ENCODE measurements at regions not wholly inside any gene's neighbourhood (a gene's known extent, or its start where the extent isn't known, plus 50 kb on each side); places are given as distances from the start of the nearest gene placed in this dataset.

DNA sequence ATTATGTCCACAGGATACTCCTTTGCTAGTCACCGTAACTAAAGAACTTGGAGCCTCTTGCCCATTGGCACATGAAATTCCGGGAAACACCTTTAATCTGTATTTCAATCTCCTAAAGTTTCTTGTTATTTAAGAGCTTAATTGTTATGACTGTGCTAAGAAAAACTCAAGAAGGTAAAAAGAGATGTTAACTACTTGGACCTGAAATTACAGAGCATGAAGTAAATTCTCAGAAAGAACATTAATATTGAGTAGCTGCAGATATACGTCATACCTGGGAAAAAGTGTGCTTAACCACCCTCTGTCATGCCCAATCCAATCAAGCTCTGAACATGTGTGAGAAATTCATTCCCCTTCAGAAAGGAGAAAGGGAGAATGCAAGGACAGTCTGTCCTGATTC lies 394.9 kb upstream of the PTGER4 start:
- H3K4me3 ChIP-seq (replicated peaks in 1 of 2; ENCODE audit: low read depth in 2 of 2, low read length in 2 of 2), result no peak overlapping the region
- DNase-seq (ENCODE audit: low read depth in 2 of 2), result no peak
- TF ChIP-seq, protein P1, sequence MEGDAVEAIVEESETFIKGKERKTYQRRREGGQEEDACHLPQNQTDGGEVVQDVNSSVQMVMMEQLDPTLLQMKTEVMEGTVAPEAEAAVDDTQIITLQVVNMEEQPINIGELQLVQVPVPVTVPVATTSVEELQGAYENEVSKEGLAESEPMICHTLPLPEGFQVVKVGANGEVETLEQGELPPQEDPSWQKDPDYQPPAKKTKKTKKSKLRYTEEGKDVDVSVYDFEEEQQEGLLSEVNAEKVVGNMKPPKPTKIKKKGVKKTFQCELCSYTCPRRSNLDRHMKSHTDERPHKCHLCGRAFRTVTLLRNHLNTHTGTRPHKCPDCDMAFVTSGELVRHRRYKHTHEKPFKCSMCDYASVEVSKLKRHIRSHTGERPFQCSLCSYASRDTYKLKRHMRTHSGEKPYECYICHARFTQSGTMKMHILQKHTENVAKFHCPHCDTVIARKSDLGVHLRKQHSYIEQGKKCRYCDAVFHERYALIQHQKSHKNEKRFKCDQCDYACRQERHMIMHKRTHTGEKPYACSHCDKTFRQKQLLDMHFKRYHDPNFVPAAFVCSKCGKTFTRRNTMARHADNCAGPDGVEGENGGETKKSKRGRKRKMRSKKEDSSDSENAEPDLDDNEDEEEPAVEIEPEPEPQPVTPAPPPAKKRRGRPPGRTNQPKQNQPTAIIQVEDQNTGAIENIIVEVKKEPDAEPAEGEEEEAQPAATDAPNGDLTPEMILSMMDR (IDR thresholded peaks at IDR 0.05; ENCODE audit: low read depth, low read length), result no peak

DNA sequence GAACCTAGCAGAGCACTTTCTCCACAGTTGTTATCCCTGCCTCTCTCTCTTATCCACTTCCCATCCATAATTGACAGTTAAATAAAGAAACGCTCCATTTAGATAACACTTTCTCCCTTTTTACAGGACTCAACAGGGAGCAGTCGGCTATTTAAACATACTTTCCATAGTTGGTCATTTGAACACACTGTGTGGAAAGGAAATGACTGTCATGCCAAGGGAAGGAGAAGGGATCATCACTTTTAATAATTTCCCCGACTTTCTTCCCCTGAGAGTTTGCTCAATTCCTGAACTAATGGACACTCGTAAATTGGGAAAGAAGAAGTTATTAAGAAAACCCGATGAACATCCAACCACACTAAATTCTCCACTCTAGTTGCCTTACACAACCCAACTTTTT lies 400.8 kb upstream of the PTGER4 start:
- TF ChIP-seq, protein P1 (IDR thresholded peaks at IDR 0.05; ENCODE audit: low read depth, low read length), result no peak
- H3K4me3 ChIP-seq (replicated peaks in 1 of 2; ENCODE audit: low read depth in 2 of 2, low read length in 2 of 2), result no peak overlapping the region
- peak in 1 of 2 donors; percentile 9 for DNase-seq (ENCODE audit: low read depth in 2 of 2)

DNA sequence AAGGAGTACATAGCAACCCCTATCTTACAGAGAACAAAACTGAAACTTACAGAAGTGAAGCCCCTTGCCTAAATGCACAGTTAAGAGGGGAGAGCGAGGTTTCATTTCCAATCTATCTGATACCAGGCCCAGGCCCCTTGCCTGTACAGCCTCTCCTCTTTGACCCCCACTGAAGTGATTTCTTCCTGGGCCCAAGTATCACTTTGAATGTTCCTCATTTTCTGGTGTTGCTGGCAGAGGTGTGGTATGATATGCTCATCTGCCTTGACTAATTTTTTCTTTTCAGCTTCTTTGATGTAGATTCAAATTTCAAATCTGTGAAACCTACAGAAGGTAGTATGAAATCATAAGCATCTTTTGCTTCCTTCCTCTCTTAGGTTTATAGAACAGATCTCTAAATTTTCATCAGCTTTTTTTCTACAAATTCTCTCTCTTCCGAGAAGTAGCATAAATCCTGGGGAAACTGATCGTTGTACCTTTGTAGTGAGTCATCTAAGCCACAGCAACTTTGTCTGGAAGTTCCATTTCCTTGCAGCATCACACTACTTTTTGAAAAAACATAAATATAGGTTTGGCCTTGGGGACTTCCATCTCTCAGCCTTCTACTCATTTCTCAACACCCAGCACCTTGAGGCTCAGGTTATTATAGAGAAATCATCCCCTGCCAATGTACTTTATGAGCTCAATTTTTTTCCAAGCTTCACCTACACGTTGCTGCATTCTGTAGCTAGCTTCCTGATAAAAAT lies 402.4 kb upstream of the PTGER4 start:
- H3K4me3 ChIP-seq (replicated peaks in 1 of 2; ENCODE audit: low read depth in 2 of 2, low read length in 2 of 2), result no peak overlapping the region
- no peak for DNase-seq (ENCODE audit: low read depth in 2 of 2)
- TF ChIP-seq, protein P1 (IDR thresholded peaks at IDR 0.05; ENCODE audit: low read depth, low read length), result no peak

DNA sequence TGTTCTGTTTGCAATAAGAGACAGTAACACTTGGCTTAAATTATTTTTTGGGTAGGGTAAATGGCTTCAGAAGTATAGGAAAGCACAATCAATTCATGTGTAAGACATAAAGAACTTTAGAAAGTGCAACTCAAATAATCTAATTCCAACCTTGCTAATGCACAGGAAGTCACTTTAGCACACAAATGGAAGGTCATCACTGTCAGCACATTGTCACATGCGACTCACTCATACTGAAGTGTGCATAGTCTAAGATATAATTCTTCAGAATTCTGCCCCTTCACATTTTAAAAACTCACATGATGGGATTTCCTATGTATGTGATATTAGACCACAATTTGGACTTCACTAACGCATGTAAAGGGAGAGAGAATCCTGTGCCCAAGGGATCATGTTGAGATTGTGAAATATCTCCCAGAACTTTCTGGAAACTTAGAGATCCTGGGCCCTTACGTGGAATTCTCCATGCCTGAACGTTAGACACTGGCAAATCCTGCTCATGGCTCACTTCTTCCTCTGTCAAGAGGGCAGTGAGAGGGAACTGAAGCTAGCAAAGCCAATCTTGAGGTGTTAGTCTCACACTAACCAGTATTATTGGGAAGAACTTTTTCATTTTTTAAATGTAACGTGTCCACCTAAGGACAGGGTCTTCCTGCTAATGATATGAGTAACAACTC lies 403.2 kb upstream of the PTGER4 start:
- DNase-seq (ENCODE audit: low read depth in 2 of 2), result no peak
- no peak overlapping the region for H3K4me3 ChIP-seq (replicated peaks in 1 of 2; ENCODE audit: low read depth in 2 of 2, low read length in 2 of 2)
- TF ChIP-seq, protein P1 (IDR thresholded peaks at IDR 0.05; ENCODE audit: low read depth, low read length), result no peak

DNA sequence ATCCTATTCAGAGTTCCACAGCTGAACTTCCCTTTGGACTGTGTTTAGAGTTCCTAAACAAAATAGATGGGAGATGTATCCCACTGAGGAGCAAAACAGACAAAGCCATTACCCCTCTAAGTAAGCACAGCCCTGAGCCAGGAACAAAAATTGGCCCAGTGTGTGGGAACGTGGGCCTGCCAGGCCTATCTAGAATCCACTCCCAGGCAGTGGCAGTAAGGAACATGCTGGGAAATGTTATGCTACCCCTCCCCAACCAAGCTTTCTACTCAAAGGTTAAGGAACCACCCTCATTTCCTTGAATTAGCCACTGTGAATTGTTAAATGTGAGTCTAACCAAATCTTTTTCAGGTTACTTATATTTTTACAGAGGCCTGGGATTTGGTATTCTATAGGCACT lies 405.1 kb upstream of the PTGER4 start:
- H3K4me3 ChIP-seq (replicated peaks in 1 of 2; ENCODE audit: low read depth in 2 of 2, low read length in 2 of 2), result no peak overlapping the region
- TF ChIP-seq, protein P1 (IDR thresholded peaks at IDR 0.05; ENCODE audit: low read depth, low read length), result no peak
- no peak for DNase-seq (ENCODE audit: low read depth in 2 of 2)

DNA sequence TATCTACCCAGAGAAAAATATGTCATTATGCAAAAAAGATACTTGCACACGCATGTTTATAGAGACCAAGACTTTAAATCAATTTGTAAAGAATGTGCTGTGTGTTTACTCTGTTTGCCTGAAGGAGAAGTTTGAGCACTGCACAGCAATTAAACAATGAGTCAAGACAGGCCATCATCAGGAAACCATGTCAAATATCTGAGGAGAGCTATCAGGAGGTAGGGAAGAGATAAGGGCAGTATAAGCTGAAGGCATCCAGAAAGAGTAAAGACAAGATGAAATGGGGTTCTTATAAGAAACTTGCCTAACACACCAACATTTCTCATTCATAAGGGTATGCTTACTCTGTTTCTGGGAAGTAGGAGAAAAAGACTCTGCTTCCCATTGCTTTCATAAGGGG lies 405.8 kb upstream of the PTGER4 start:
- H3K4me3 ChIP-seq (replicated peaks in 1 of 2; ENCODE audit: low read depth in 2 of 2, low read length in 2 of 2), result no peak overlapping the region
- no peak for DNase-seq (ENCODE audit: low read depth in 2 of 2)
- TF ChIP-seq, protein P1 (IDR thresholded peaks at IDR 0.05; ENCODE audit: low read depth, low read length), result no peak
